Adrenal gland (tissue), 9 donors: ENCODE measurements at regions not wholly inside any gene's neighbourhood (a gene's known extent, or its start where the extent isn't known, plus 50 kb on each side); places are given as distances from the start of the nearest gene placed in this dataset.

Experiments
- DNase-seq, 7 donors: peaks; one replicate each; pipeline ENCODE4 v3.0.0-alpha.2; 2019 to 2020
- H3K27ac ChIP-seq, 5 donors: fragments of 200-600 bp; sonication (generic) in 4 of 5; 1 replicate in 3 of 5; 2 replicates in 2 of 5; pipeline versions ENCODE4 v1.5.1 to v1.8.0; 2016 to 2020; ENCODE audit warnings: mild to moderate bottlenecking in 1 of 5
- H3K27me3 ChIP-seq: fragments of 200-600 bp; 2 replicates; pipeline ENCODE4 v1.8.0; 2021
- H3K36me3 ChIP-seq, 2 donors: fragments of 200-600 bp; replicated peaks in 1 of 2; 1 replicate in 1 of 2; 2 replicates in 1 of 2; pipeline versions ENCODE4 v1.5.1 to v1.8.0; 2018 to 2022
- H3K4me1 ChIP-seq, 2 donors: fragments of 200-600 bp; replicated peaks in 1 of 2; 1 replicate in 1 of 2; 2 replicates in 1 of 2; pipeline versions ENCODE4 v1.5.1 to v1.8.0; 2018 to 2021
- H3K4me3 ChIP-seq, 4 donors: fragments of 200-600 bp; sonication (generic) in 3 of 4; one replicate each; pipeline ENCODE4 v1.5.1; 2016 to 2018
- H3K9me3 ChIP-seq, 3 donors: fragments of 200-600 bp; sonication (generic) in 1 of 3; replicated peaks in 1 of 3; 1 replicate in 2 of 3; 2 replicates in 1 of 3; pipeline versions ENCODE4 v1.5.1 to v1.8.0; 2016 to 2021
- CTCF ChIP-seq, 6 experiments: fragments of 450-650 bp in 4 of 6; fragments of 200-600 bp in 2 of 6; sonication (generic) in 1 of 6; IDR thresholded peaks; 1 replicate in 5 of 6; 2 replicates in 1 of 6; pipeline versions ENCODE4 v1.5.1 to v1.8.0; 2016 to 2021; ENCODE audit warnings: antibody characterized with exemption in 6 of 6, mild to moderate bottlenecking in 2 of 6, moderate library complexity in 1 of 6
- POLR2A ChIP-seq, 2 donors: fragments of 450-650 bp; IDR thresholded peaks; one replicate each; pipeline ENCODE4 v1.6.1; 2017; ENCODE audit warnings: antibody characterized with exemption in 2 of 2, mild to moderate bottlenecking in 2 of 2, moderate library complexity in 1 of 2
- WGBS, 4 donors: extraction: QIAGEN DNeasy Blood & Tissue Kit in 2 of 4; methylation state at CpG; one replicate each; pipeline versions ENCODE4 v1.1.5 to v1.1.7; 2013 to 2017; 5-methylcytosine and 5-hydroxymethylcytosine counted together
- intact Hi-C, 2 donors: fragments of 100-400 bp; cut with DNase I; formaldehyde crosslinking; loops; one replicate each; pipeline versions ENCODE4 v1.14.1 to v1.15.0; 2022 to 2023
- donor health status: healthy with polysubstance abuse.
- donor health status: Bipolar disorder and iron deficiency.
- donor health status: DM: yes; HTN: yes; CAD: no.
- donor health status: DM: no; HTN: no; CAD: no.
- donor health status: DM: no; HTN: no; CAD: no.

DNA sequence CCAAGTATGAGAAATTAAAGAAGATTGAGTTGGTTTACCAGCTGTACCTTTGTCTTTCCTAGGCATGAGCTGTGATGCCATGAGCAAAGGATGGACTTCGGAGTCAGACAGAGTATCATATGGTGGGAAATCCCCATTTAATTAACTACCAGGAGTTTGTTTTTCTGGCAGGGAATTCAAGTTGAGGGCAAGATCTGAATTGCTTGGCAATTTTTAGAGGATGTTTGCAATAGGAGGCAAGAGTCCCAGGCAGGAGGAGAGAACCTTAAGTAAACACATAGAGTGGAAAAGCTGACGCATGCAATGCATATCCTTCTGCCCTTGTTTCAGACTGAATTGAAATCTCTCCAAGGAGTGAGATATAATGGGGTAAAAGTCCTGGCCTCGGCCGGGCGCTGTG is 569.7 kb upstream of the MDFIC2 start:
- Histone ChIP-seq H3K36me3 (no peaks in the 10 kb centered on the region), H3K4me3 (no peak overlapping the region), H3K4me1 (no peaks in the 10 kb centered on the region), H3K27ac (no peak overlapping the region), H3K27me3 (no peaks in the 10 kb centered on the region), H3K9me3 (no peaks in the 10 kb centered on the region)
- 89 to 94% (median 91%) methylated on average over 5 of the region's 5 CpGs for WGBS, 4 donors
- DNase-seq, result no peak
- TF ChIP-seq POLR2A (IDR thresholded peaks at IDR 0.05) (no peak), CTCF (IDR thresholded peaks at IDR 0.05) (no peak)
- intact Hi-C loops, result no loop called here

DNA sequence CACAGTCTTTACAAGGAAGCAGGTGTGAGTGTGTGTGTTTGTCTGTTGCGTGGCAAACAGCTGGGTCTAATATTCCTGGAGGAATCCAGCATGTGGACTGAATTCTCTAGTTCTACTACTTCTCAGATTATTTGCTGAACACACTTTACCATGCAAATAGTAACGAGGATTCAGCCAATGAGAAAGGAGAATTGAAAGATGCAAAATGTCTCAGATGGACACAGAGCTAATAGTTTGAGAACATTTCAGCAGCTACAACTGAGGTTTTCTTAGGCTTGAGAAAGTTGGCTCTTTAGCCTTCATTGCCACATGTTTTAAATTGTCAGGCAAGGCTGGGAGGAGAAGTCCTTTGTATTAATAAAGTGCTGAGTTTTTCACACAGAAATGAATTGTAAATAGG is 568.0 kb upstream of the MDFIC2 start:
- H3K4me3 ChIP-seq, result no peak overlapping the region
- DNase-seq, result no peak

DNA sequence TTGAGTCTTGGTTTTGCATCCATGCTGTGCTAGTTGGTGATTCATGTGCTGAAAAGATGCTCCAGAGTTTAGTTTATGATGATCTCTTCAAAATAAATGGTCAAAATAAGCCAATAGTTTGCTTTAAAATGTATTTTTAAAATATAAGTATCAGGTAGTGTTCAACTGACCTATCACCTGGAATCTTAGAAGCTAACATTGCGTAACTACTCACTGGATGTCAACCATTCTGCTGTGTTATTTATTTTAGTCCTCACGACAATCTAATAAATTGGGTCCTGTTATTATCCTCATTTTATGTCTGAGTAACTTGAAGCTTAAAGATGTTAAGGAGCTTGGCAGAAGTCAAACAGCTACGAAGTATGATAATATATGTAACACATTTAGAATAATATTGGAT is 563.7 kb upstream of the MDFIC2 start:
- H3K27ac ChIP-seq, result no peak overlapping the region
- H3K9me3 ChIP-seq, result no peaks in the 10 kb centered on the region
- H3K4me1 ChIP-seq, result peaks cover 0 to 5% of the 10 kb centered on the region in 2 donors
- H3K36me3 ChIP-seq, result no peaks in the 10 kb centered on the region
- 81 to 88% (median 87%) methylated on average over 3 of the region's 3 CpGs for WGBS, 4 donors
- DNase-seq, result no peak
- TF ChIP-seq CTCF (IDR thresholded peaks at IDR 0.05), result no peak
- no peak overlapping the region for H3K4me3 ChIP-seq
- no peaks in the 10 kb centered on the region for H3K27me3 ChIP-seq
- intact Hi-C loops, result no loop called here

More for the DNA sequence above, 568.0 kb upstream of the MDFIC2 start:
- Histone ChIP-seq H3K27me3 (no peaks in the 10 kb centered on the region), H3K9me3 (no peaks in the 10 kb centered on the region), H3K27ac (no peak overlapping the region), H3K4me1 (no peaks in the 10 kb centered on the region), H3K36me3 (no peaks in the 10 kb centered on the region)
- TF ChIP-seq POLR2A (IDR thresholded peaks at IDR 0.05) (no peak), CTCF (IDR thresholded peaks at IDR 0.05) (no peak)
- intact Hi-C loops, result no loop called here
- 70 to 89% (median 79%) methylated on average over 2 of the region's 2 CpGs for WGBS, 4 donors

GRCh38 chr3:70874196-70874595 is 561.8 kb upstream of the MDFIC2 start:
- intact Hi-C loops, result no loop called here
- DNase-seq, result no peak
- Histone ChIP-seq H3K27me3 (no peaks in the 10 kb centered on the region), H3K9me3 (no peaks in the 10 kb centered on the region), H3K4me3 (no peak overlapping the region), H3K27ac (no peak overlapping the region), H3K4me1 (peaks cover 0 to 5% of the 10 kb centered on the region in 2 donors), H3K36me3 (no peaks in the 10 kb centered on the region)
- WGBS, 4 donors, result 65 to 86% (median 83%) methylated on average over 3 of the region's 3 CpGs
- no peak for TF ChIP-seq CTCF (IDR thresholded peaks at IDR 0.05)
- TF ChIP-seq POLR2A (IDR thresholded peaks at IDR 0.05), result no peak
